Keratinocyte (primary cell): ENCODE measurements at regions not wholly inside any gene's neighbourhood (a gene's known extent, or its start where the extent isn't known, plus 50 kb on each side); places are given as distances from the start of the nearest gene placed in this dataset.

Experiments used
- DNase-seq: peaks from one replicate; pipeline ENCODE4 v3.0.0-alpha.2; 2011; ENCODE audit warnings: low read depth, missing footprints, low spot score
- FAIRE-seq: peaks from 2 replicates; lab custom pipeline; 2011; peaks lifted over from hg19 to GRCh38; lab: Jason Lieb, UNC
- H2AFZ ChIP-seq: 2 replicates; pipeline ENCODE4 v1.6.0; 2012; ENCODE audit warnings: low read length, control low read depth, inconsistent platforms; ENCODE audit not compliant: control insufficient read depth
- H3K27ac ChIP-seq: 2 replicates; pipeline ENCODE4 v1.5.1; 2011; ENCODE audit warnings: low read length; ENCODE audit not compliant: control insufficient read depth, insufficient read depth
- H3K27me3 ChIP-seq: 3 replicates; pipeline ENCODE4 v1.6.0; 2011; ENCODE audit warnings: low read length; ENCODE audit not compliant: control insufficient read depth, insufficient read depth; ENCODE audit errors: extremely low read depth
- H3K36me3 ChIP-seq, 2 experiments: 2 replicates in 1 of 2; 3 replicates in 1 of 2; pipeline ENCODE4 v1.5.1; 2011; ENCODE audit warnings: low read length in 2 of 2, mild to moderate bottlenecking in 1 of 2; ENCODE audit not compliant: control insufficient read depth in 2 of 2, insufficient read depth in 2 of 2; ENCODE audit errors: extremely low read depth in 1 of 2
- H3K4me1 ChIP-seq: 3 replicates; pipeline ENCODE4 v1.5.1; 2011; ENCODE audit warnings: low read length; ENCODE audit not compliant: control insufficient read depth, insufficient read depth; ENCODE audit errors: extremely low read depth
- H3K4me2 ChIP-seq: 3 replicates; pipeline ENCODE4 v1.6.0; 2011; ENCODE audit warnings: low read depth, low read length; ENCODE audit not compliant: control insufficient read depth, insufficient read depth; ENCODE audit errors: extremely low read depth
- H3K4me3 ChIP-seq, 3 experiments: fragments of 200-600 bp in 1 of 3; sonication (generic) in 1 of 3; 2 replicates in 2 of 3; 3 replicates in 1 of 3; pipeline ENCODE4 v1.5.1; 2011 to 2016; ENCODE audit warnings: low read length in 3 of 3, mild to moderate bottlenecking in 3 of 3, control low read depth in 2 of 3, inconsistent platforms in 1 of 3, low read depth in 1 of 3, mixed read lengths in 1 of 3, mixed run types in 1 of 3, moderate library complexity in 1 of 3; ENCODE audit not compliant: control insufficient read depth in 2 of 3, insufficient read depth in 2 of 3; ENCODE audit errors: extremely low read depth in 1 of 3
- H3K79me2 ChIP-seq: 2 replicates; pipeline ENCODE4 v1.6.0; 2012; ENCODE audit warnings: low read length; ENCODE audit not compliant: control insufficient read depth, insufficient read depth
- H3K9ac ChIP-seq: 3 replicates; pipeline ENCODE4 v1.6.0; 2011; ENCODE audit warnings: low read length; ENCODE audit not compliant: control insufficient read depth, insufficient read depth; ENCODE audit errors: extremely low read depth
- H3K9me1 ChIP-seq: 3 replicates; pipeline ENCODE4 v1.6.0; 2011; ENCODE audit warnings: low read length; ENCODE audit not compliant: control insufficient read depth, insufficient read depth; ENCODE audit errors: extremely low read depth
- H3K9me3 ChIP-seq: 2 replicates; pipeline ENCODE4 v1.5.1; 2012; ENCODE audit warnings: low read depth, low read length; ENCODE audit not compliant: control insufficient read depth
- H4K20me1 ChIP-seq: 3 replicates; pipeline ENCODE4 v1.6.0; 2011; ENCODE audit warnings: low read length; ENCODE audit not compliant: control insufficient read depth, insufficient read depth; ENCODE audit errors: extremely low read depth
- CTCF ChIP-seq, 3 experiments: IDR thresholded peaks in 1 of 3; conservative IDR thresholded peaks in 1 of 3; optimal IDR thresholded peaks in 1 of 3; 2 replicates in 2 of 3; 3 replicates in 1 of 3; pipeline versions ENCODE3 to v1.5.1; 2011; ENCODE audit warnings: low read length in 3 of 3, mild to moderate bottlenecking in 3 of 3, moderate library complexity in 2 of 3, control low read depth in 1 of 3, inconsistent platforms in 1 of 3; ENCODE audit not compliant: insufficient read depth in 2 of 3; ENCODE audit errors: extremely low read depth in 1 of 3
- EZH2 ChIP-seq: IDR thresholded peaks from one replicate; pipeline ENCODE4 v1.6.1; 2012; ENCODE audit warnings: inconsistent platforms, mild to moderate bottlenecking, low read length, moderate library complexity
- dilution Hi-C: fragments of 300-500 bp; cut with MboI; formaldehyde crosslinking; loops from one replicate; pipeline ENCODE4 v1.7.0; 2020; ENCODE audit warnings: low sequenced_read_pairs; ENCODE audit not compliant: extremely low pct_ligation_motif_present

GRCh38 chr2:117342415-117342814 lies 472.1 kb upstream of the DDX18 start:
- H3K79me2 ChIP-seq, result no peaks in the 10 kb centered on the region
- H3K9ac ChIP-seq, result no peak overlapping the region
- no peaks in the 10 kb centered on the region for H4K20me1 ChIP-seq
- no peak overlapping the region for H3K4me2 ChIP-seq
- no peak overlapping the region for H3K4me3 ChIP-seq
- no peaks in the 10 kb centered on the region for H3K27me3 ChIP-seq
- TF ChIP-seq CTCF (optimal IDR thresholded peaks at IDR 0.05 in 1 of 3, IDR thresholded peaks at IDR 0.05 in 1 of 3, conservative IDR thresholded peaks at IDR 0.05 in 1 of 3; ENCODE audit: extremely low read depth in 1 of 3, insufficient read depth in 2 of 3, low read length in 3 of 3) (no peak), EZH2 (no peak)
- no peak overlapping the region for H2AFZ ChIP-seq
- dilution Hi-C loops, result no loop called here
- no peaks in the 10 kb centered on the region for H3K36me3 ChIP-seq
- no peaks in the 10 kb centered on the region for H3K9me1 ChIP-seq
- FAIRE-seq (no peak), DNase-seq (no peak)
- no peaks in the 10 kb centered on the region for H3K4me1 ChIP-seq
- H3K27ac ChIP-seq, result no peak overlapping the region
- H3K9me3 ChIP-seq, result no peaks in the 10 kb centered on the region

DNA sequence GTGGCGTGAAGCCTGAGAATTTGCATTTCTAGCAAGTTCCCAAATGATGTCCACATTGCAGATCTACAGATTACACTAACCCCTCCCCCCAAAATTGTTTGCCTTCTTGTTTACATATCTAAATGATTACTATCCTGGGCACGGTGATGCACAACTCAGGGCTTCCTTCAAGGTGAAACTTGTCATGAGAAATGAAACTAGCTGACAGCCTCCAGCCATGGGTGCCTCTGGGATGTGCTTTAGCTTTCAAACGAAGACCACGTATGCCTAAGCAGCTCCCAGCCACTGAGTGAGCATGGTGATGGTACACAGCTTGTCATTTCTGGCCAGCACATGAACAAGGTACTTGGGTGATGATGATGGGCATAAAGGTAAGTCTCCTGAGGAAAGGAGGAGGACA lies 464.8 kb upstream of the DDX18 start:
- H4K20me1 ChIP-seq, result no peaks in the 10 kb centered on the region
- dilution Hi-C loops, result no loop called here
- H3K9me1 ChIP-seq, result no peaks in the 10 kb centered on the region
- H3K27ac ChIP-seq, result no peak overlapping the region
- no peak overlapping the region for H2AFZ ChIP-seq
- no peak for TF ChIP-seq EZH2
- no peak for TF ChIP-seq CTCF (optimal IDR thresholded peaks at IDR 0.05 in 1 of 3, IDR thresholded peaks at IDR 0.05 in 1 of 3, conservative IDR thresholded peaks at IDR 0.05 in 1 of 3; ENCODE audit: extremely low read depth in 1 of 3, insufficient read depth in 2 of 3, low read length in 3 of 3)
- no peaks in the 10 kb centered on the region for H3K79me2 ChIP-seq
- H3K9ac ChIP-seq, result no peak overlapping the region
- no peaks in the 10 kb centered on the region for H3K4me1 ChIP-seq
- H3K4me3 ChIP-seq, result no peak overlapping the region
- H3K9me3 ChIP-seq, result no peaks in the 10 kb centered on the region
- FAIRE-seq, result no peak
- no peak overlapping the region for H3K4me2 ChIP-seq
- no peaks in the 10 kb centered on the region for H3K36me3 ChIP-seq
- H3K27me3 ChIP-seq, result no peaks in the 10 kb centered on the region
- DNase-seq, result no peak
